Peyer's patch (tissue), 4 donors: ENCODE measurements at regions not wholly inside any gene's neighbourhood (a gene's known extent, or its start where the extent isn't known, plus 50 kb on each side); places are given as distances from the start of the nearest gene placed in this dataset.

Experiments
- DNase-seq, 3 donors: peaks; one replicate each; pipeline ENCODE4 v3.0.0-alpha.2; 2017 to 2019
- H3K27ac ChIP-seq, 4 donors: fragments of 200-600 bp; sonication (generic); one replicate each; pipeline ENCODE4 v1.5.1; 2016 to 2019
- H3K27me3 ChIP-seq, 2 donors: fragments of 200-600 bp; sonication (generic); one replicate each; pipeline ENCODE4 v1.5.1; 2019
- H3K36me3 ChIP-seq, 3 donors: fragments of 200-600 bp; sonication (generic); one replicate each; pipeline ENCODE4 v1.5.1; 2016 to 2019
- H3K4me1 ChIP-seq, 4 donors: fragments of 200-600 bp; sonication (generic); one replicate each; pipeline ENCODE4 v1.5.1; 2016 to 2019
- H3K4me3 ChIP-seq, 4 donors: fragments of 200-600 bp; sonication (generic); 1 replicate in 3 of 4; 2 replicates in 1 of 4; pipeline ENCODE4 v1.5.1; 2016 to 2019; ENCODE audit warnings: mild to moderate bottlenecking in 1 of 4
- H3K9me3 ChIP-seq, 4 donors: fragments of 200-600 bp; sonication (generic); one replicate each; pipeline ENCODE4 v1.5.1; 2016 to 2019; ENCODE audit warnings: mild to moderate bottlenecking in 1 of 4
- POLR2A ChIP-seq, 2 donors: fragments of 450-650 bp; IDR thresholded peaks; one replicate each; pipeline ENCODE4 v1.5.1; 2017; ENCODE audit warnings: antibody characterized with exemption in 2 of 2, mild to moderate bottlenecking in 2 of 2, moderate library complexity in 2 of 2
- TF ChIP-seq, protein P1 (sequence below), 6 experiments: fragments of 450-650 bp in 4 of 6; fragments of 200-600 bp in 2 of 6; sonication (generic) in 1 of 6; IDR thresholded peaks; one replicate each; pipeline ENCODE4 v1.5.1; 2017 to 2019; ENCODE audit warnings: antibody characterized with exemption in 6 of 6, mild to moderate bottlenecking in 3 of 6, moderate library complexity in 1 of 6

DNA sequence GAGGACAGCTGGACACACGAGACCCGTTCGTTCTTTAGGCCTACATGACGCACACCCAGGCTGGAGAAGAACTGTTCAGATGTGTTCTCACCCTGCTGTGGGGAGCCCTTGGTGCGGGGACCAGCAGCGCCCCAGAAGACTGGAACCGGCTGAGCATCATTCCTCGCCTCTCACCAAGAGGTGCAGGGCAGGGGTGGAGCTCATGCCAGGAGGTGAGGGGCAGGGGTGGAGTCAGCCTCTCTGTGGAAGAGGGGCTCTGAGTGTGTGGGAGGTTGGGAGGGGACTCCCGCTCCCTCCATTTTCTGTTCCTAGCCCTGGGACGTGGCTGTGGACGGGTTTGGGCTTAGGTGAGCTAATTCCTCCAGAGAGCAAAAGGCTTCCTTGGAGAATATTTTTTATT lies 66.0 kb upstream of the SHH start:
- Histone ChIP-seq H3K27me3 (no peaks in the 10 kb centered on the region), H3K4me1 (peaks cover 0 to 6% (median 0%) of the 10 kb centered on the region in 4 donors), H3K27ac (no peak overlapping the region), H3K9me3 (no peaks in the 10 kb centered on the region), H3K36me3 (no peaks in the 10 kb centered on the region), H3K4me3 (no peak overlapping the region)
- TF ChIP-seq POLR2A (IDR thresholded peaks at IDR 0.05), result no peak
- TF ChIP-seq, protein P1, sequence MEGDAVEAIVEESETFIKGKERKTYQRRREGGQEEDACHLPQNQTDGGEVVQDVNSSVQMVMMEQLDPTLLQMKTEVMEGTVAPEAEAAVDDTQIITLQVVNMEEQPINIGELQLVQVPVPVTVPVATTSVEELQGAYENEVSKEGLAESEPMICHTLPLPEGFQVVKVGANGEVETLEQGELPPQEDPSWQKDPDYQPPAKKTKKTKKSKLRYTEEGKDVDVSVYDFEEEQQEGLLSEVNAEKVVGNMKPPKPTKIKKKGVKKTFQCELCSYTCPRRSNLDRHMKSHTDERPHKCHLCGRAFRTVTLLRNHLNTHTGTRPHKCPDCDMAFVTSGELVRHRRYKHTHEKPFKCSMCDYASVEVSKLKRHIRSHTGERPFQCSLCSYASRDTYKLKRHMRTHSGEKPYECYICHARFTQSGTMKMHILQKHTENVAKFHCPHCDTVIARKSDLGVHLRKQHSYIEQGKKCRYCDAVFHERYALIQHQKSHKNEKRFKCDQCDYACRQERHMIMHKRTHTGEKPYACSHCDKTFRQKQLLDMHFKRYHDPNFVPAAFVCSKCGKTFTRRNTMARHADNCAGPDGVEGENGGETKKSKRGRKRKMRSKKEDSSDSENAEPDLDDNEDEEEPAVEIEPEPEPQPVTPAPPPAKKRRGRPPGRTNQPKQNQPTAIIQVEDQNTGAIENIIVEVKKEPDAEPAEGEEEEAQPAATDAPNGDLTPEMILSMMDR (IDR thresholded peaks at IDR 0.05), result no peak
- no peak for DNase-seq

GRCh38 chr7:155877167-155877566 lies 64.9 kb upstream of the SHH start:
- TF ChIP-seq, protein P1 (IDR thresholded peaks at IDR 0.05), result no peak
- no peak for TF ChIP-seq POLR2A (IDR thresholded peaks at IDR 0.05)

GRCh38 chr7:155874411-155874810 lies 62.1 kb upstream of the SHH start:
- no peaks in the 10 kb centered on the region for H3K36me3 ChIP-seq
- DNase-seq, result no peak
- H3K9me3 ChIP-seq, result no peaks in the 10 kb centered on the region
- no peak overlapping the region for H3K4me3 ChIP-seq
- H3K27ac ChIP-seq, result no peak overlapping the region
- TF ChIP-seq POLR2A (IDR thresholded peaks at IDR 0.05), result no peak
- TF ChIP-seq, protein P1 (IDR thresholded peaks at IDR 0.05), result no peak
- no peaks in the 10 kb centered on the region for H3K27me3 ChIP-seq
- peaks cover 0 to 6% (median 0%) of the 10 kb centered on the region in 4 donors for H3K4me1 ChIP-seq

More at GRCh38 chr7:155877167-155877566, 64.9 kb upstream of the SHH start:
- Histone ChIP-seq H3K4me1 (peaks cover 0 to 6% (median 0%) of the 10 kb centered on the region in 4 donors), H3K36me3 (no peaks in the 10 kb centered on the region), H3K27me3 (no peaks in the 10 kb centered on the region), H3K9me3 (no peaks in the 10 kb centered on the region), H3K27ac (no peak overlapping the region), H3K4me3 (no peak overlapping the region)
- no peak for DNase-seq

DNA sequence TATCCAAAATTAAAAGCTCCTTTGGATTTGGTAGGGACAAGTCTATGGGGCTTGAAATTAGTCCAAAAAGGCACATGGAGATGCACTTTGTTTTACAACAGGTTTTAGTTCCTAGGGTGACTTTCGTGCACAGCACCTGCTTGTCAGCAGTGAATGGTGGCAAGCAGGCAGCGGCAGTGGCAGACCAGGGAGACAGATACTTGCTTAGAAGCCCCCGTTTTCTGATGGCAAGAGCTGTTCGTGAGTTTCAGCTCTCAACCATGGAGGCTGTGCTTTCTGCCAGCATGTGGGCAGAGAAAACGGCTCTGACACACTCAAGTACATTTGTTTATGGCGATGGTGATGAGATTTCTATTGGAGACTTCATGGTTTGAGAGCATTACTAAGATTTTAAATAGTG lies 61.7 kb upstream of the SHH start:
- Histone ChIP-seq H3K27me3 (no peaks in the 10 kb centered on the region), H3K36me3 (no peaks in the 10 kb centered on the region), H3K4me1 (peaks cover 0 to 6% (median 0%) of the 10 kb centered on the region in 4 donors), H3K27ac (no peak overlapping the region), H3K4me3 (no peak overlapping the region), H3K9me3 (no peaks in the 10 kb centered on the region)
- no peak for DNase-seq
- TF ChIP-seq, protein P1 (IDR thresholded peaks at IDR 0.05), result no peak
- no peak for TF ChIP-seq POLR2A (IDR thresholded peaks at IDR 0.05)

- TF ChIP-seq POLR2A (IDR thresholded peaks at IDR 0.05), result no peak
- TF ChIP-seq, protein P1 (IDR thresholded peaks at IDR 0.05), result no peak
- peaks cover 0 to 6% (median 0%) of the 10 kb centered on the region in 4 donors for H3K4me1 ChIP-seq
- H3K4me3 ChIP-seq, result no peak overlapping the region
- no peaks in the 10 kb centered on the region for H3K36me3 ChIP-seq
- no peak overlapping the region for H3K27ac ChIP-seq
- peak in 1 of 3 donors; percentile 23 for DNase-seq
- H3K9me3 ChIP-seq, result no peaks in the 10 kb centered on the region
- no peaks in the 10 kb centered on the region for H3K27me3 ChIP-seq
Observed at GRCh38 chr7:155872678-155873369, 60.6 kb upstream of the SHH start.
